ENCODE measurements at regions not wholly inside any gene's neighbourhood (a gene's known extent, or its start where the extent isn't known, plus 50 kb on each side); places are given as distances from the start of the nearest gene placed in this dataset.

DNA sequence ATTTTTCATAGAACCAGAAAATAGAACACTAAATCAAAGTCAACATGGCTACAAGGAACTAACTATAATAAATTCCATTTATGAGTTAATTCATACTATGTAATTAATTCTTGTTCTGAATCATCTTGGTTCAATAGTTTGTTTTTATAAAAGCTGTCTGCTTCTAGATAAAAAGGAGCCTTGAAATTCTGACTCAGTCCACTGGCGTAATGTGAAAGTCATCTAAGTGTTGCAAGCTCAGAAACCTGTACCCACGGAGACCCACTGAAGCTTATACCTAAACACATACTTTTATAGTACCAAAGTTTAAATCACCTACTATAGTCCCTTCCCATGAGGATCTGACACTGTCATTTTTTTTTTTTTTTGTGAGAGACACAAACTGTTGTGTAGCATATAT is 489.4 kb downstream of the SEMA3D start:
- TF ChIP-seq, protein P1, sequence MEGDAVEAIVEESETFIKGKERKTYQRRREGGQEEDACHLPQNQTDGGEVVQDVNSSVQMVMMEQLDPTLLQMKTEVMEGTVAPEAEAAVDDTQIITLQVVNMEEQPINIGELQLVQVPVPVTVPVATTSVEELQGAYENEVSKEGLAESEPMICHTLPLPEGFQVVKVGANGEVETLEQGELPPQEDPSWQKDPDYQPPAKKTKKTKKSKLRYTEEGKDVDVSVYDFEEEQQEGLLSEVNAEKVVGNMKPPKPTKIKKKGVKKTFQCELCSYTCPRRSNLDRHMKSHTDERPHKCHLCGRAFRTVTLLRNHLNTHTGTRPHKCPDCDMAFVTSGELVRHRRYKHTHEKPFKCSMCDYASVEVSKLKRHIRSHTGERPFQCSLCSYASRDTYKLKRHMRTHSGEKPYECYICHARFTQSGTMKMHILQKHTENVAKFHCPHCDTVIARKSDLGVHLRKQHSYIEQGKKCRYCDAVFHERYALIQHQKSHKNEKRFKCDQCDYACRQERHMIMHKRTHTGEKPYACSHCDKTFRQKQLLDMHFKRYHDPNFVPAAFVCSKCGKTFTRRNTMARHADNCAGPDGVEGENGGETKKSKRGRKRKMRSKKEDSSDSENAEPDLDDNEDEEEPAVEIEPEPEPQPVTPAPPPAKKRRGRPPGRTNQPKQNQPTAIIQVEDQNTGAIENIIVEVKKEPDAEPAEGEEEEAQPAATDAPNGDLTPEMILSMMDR (IDR thresholded peaks at IDR 0.05): no peak
- TF ChIP-seq POLR2A (IDR thresholded peaks at IDR 0.05): no peak

Data from thyroid gland (tissue), 4 donors.